GM12891 (cell line): ENCODE measurements at regions not wholly inside any gene's neighbourhood (a gene's known extent, or its start where the extent isn't known, plus 50 kb on each side); places are given as distances from the start of the nearest gene placed in this dataset.

Experiments
- PAX5 ChIP-seq: IDR thresholded peaks from 2 replicates; pipeline ENCODE4 v1.6.1; 2011; ENCODE audit warnings: low read length, moderate library complexity, mild to moderate bottlenecking; ENCODE audit not compliant: insufficient read depth, severe bottlenecking
- POLR2A ChIP-seq: IDR thresholded peaks from 2 replicates; pipeline ENCODE4 v1.6.1; 2011; ENCODE audit warnings: low read depth, low read length, control low read depth
- POLR2AphosphoS5 ChIP-seq: IDR thresholded peaks from 2 replicates; pipeline ENCODE4 v1.6.1; 2011; ENCODE audit warnings: low read depth, low read length, control low read depth

GRCh38 chr5:103881560-103881959, 319.0 kb upstream of the NUDT12 start:
- TF ChIP-seq POLR2AphosphoS5, result no peak
- TF ChIP-seq POLR2A, result no peak
- TF ChIP-seq PAX5, result no peak
